ENCODE measurements at regions not wholly inside any gene's neighbourhood (a gene's known extent, or its start where the extent isn't known, plus 50 kb on each side); places are given as distances from the start of the nearest gene placed in this dataset.
"Not testable (repeated sequence)": the region's sequence is repeated elsewhere in the genome, so short reads cannot be mapped to it uniquely, and the experiment has no call there.

DNA sequence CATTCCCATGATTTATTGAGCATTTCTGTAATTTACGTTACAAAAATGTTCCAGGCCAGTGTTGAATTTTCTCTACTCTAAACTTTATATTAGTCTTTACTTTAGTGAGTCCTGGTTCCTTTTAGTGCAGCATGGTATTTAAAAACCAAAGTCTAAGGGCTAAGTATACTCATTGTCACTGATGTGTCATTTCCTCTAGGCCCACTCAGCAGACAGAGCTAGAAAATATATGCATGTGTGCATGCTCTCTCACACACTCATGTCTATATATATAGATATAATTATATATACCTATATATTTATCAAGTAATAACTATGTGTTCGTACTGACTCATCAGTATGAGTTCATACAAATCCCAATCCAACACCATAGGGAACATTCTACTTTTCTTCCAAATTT, 132.5 kb upstream of the SLC8A1 start:
- DNase-seq = no peak

DNA sequence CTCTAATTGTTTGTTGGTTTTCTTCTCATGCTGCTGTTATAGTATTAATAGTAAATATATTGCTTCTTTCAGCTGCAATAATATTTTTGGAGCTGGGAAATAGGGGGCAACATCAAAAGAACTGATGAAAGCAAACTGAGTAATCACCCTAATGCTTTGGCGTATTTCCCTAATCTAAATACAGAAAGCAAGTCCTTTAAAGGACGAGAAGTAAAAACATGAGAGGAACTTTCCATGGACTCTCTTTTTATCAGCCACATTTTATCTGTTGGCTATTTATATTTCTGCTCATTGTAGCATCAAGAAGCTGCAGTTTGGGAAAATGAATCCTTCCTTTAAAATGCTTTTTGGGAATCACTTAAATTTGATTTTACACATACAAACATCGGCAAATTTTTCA, 139.9 kb upstream of the SLC8A1 start:
- DNase-seq = no peak

DNA sequence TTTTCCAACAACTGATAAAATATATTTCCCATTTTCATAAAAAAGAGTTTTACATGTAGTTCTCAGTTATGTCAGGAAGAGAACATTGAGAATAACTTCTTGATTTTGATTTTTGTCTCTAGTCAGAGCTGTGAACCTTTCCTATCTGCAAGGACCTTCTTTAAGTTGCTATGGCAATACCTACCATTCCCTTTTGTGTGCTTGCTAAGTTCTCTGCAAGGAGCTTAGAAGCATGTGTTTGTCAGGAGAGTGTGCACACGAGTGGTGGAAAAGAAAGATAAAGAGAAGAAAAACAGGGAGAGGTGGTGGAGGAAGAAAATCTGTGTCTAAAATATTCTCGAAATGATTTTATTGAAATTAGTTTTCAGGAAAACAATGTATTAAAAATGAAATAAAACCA, 140.3 kb upstream of the SLC8A1 start:
- DNase-seq = no peak

DNA sequence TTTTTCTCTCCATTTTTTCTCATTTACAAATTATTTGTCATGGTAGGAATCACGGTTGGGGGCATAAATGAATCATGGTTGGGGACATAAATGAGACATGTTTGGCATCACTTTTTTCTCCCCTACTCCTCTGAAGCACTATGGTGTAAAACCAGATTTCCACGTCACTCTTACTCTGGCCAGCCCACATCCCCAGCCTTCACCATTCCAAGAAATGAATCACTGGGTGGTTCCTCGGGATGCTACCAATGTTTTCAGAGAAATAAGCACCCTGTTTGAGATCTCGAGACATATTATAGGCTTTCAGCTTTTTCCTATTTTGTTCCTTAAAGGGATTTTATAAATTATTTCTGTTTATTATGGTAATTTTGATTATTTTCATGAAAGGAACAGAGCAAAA, 155.0 kb upstream of the SLC8A1 start:
- no peak for DNase-seq

DNA sequence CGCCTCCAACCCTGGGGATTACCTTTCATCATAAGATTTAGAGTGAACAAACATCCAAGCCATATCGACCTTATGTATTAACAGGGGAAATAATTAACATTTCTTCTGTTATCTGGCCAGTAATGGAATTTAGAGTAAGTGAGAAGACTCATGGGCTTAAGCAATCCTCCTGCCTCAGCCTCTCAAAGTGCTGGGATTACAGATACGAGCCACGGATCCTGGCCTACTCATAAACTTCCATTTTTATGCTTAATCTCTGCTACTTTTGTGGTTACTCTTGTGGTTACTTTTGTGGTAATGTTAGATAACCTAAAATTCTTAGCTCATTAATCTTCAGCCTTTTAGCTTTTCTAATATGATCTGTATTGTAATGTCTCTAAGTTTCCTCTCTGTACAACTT, 159.3 kb upstream of the SLC8A1 start:
- DNase-seq = peak; percentile 67

DNA sequence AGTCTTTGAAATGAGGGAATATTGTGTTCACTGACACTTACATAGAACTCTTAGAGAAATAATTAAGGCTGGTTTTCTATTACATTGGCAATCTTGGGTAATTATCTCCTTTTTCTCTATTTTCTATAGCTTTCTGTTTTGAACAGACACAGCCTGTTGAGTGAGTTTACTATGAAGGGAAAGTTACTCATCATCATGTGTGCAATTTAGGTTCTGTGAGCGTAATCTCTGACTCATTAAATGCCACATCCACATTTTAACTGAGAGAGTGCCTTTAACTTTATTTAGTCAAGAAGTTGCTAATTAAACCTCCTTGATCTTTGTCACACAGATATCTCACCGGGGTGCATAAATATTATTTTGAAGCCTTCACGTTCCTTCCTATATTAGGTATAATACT, 174.0 kb upstream of the SLC8A1 start:
- DNase-seq = no peak

DNA sequence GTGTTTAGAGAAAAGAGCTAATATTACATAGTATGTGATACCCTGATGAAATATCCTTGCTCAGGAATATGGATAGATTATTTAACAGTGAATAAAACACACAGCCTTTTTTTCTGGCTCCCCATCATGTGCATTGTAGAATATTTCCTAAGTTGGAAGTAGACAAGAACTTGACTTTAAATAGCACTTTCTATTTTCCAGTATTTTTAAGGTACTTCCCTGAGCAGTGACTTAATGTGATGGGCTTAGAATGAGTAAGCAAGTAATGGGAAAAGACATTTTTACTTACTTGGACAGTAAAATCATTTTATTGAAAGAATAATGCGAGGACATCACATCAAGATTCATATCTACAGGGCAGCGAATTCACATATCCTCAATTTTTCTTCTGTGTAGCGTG, 176.7 kb upstream of the SLC8A1 start:
- no peak for DNase-seq

DNA sequence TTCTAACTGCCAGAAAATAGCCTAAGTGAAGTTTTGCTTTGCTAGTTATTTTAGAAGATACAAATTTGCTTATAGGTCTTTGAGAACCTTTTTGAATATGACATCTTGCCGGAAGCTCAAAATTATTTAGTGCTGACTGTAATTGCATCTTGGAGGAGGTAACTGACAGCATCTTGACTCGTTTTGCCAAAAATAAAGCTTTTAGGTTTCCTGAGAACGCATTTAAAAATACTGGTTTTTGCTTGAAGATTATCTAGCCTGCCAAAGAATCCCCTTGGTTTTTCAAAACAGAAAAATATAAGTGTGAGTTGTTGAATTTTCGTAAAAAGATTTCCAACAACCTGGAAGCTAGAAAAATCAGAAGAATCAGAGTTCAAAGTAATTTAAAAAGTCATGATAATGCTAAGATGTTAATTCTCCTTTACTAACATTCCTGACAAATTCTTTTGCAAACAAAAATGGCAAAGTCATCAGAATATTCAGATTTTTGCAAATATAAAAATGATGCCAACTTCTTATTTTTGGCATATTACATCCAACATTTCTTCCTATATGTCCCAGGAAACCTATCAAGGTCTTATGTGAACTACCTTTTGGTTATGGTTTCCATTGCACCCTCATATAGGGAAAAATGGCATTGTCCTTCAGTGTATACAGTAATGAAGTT, 178.0 kb upstream of the SLC8A1 start:
- DNase-seq = no peak

DNA sequence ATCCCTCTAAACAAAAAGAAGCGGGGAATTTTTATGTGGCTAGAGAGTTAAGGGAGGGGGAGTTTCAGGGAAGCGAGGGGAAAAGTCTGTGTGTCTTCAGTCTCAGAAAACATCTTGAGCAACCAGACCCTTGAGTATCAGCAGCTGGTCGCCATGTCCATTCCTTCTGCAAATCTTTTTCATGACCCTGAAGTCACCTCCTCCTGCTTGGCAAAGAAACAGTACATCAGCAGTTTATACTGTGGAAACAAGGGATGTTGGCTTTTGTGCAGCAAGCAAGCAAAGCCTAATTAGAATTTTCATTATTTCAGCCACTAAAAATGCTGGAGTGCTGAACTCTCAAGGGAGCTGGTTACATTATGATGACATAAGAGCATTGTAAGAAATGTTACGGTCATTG, 187.4 kb upstream of the SLC8A1 start:
- no peak for DNase-seq

DNA sequence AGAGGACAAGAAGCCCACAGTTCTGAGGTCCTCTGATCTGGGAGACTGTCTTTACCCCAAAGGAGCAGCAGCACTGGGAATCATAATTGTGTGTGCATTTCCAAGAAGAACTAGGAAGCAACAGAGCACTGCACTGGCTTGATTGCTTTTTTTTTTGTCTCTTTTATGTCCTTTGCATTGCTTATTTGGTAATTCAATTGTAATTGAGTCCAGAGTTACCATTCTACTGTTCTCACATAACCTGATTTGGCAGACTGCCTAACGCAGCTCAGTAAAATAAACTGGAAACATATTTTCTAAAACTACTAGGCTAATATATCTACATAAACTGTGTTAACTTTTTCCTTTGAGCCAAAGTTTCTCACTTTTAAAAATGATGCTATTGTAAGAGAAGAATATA, 190.3 kb upstream of the SLC8A1 start:
- no peak for DNase-seq

DNA sequence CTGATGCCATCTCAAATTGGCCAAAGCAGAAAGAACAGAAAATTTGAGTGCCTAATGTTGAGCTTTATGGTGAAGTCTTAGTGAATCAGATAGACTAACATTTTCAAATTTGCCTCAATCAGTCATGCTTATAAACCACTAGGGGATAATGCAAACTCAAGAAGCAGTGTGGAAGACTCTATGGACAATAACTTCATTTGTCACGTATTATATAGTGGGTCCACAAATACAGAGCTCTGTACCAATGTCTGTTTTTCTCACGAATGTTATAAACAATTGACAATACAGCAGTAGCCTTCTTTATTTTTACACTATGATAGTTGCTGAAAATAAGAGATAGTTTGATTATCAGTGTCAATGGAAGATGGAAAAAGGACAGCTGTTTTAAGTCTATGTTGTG, 190.8 kb upstream of the SLC8A1 start:
- no peak for DNase-seq

DNA sequence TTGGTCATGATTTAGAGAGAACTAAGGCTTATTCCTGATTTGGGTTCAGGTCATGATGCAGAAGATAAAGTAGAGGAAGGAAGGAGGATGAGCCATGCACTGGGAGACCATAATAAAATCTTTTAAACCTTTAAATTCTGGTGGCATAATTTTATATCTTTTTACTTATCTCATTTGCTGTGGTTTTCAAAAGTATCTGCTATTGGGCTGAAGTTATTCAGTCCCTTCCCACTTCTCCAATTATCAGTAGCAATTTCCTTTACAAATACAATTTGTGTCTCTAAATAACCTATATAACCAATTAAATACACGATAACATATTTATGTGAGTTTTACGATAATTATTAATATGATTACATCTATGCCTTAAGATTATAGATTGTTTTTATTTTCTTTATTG, 194.8 kb upstream of the SLC8A1 start:
- DNase-seq = no peak

DNA sequence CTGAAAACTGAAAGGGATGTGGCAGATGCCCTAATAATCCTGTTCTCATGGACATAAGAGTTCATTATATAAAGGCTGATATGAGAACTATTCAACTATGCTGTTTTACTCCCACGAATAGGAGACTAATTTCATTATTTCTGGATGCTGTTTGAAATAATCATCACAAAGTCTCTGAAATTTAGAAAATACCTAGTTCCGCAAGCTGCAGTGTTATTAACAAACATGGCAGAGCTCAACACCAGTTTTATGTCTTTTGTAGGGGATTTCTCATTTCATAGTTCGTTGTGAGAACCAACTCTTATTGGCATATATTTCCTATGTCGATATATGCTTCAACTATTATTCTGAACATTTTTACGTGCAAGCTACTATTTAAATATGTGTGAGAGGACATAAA, 200.3 kb upstream of the SLC8A1 start:
- DNase-seq = no peak

DNA sequence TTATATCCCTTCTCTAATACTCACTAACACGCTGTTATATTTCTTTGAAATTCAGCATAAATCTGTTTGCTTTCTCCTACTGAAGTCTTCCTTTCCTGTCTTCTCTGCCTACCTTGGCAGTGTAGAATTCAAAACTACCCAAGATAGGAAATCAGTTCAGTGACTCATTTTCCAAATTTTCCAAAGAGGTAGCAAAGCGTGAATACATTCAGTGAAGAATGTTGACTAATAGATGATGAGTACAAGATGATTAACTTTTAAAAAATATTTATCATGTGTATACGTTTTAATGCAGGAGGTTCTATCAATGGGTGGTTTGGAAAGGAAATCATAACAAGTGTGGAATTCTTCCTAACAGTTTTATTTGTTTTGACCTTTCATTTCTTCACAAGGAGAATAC, 201.9 kb upstream of the SLC8A1 start:
- DNase-seq = no peak

DNA sequence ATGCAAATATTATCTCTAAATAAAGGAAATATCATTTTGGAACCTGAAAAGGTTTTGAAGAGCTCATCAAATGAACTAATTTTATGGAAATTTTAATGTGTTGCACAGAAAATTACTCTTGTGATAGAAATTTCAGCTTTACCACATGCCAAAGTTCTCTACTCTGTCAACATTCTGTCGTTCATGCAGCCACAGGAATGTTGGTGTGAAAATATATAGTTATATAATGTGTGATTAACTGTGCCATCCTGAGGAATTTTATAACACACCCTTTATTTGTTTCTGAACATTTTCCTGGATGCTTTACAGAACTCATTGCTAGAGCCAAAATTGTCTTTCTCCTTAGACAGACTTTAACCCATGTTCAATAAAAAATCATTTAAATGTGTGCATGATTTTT, 202.5 kb upstream of the SLC8A1 start:
- no peak for DNase-seq

DNA sequence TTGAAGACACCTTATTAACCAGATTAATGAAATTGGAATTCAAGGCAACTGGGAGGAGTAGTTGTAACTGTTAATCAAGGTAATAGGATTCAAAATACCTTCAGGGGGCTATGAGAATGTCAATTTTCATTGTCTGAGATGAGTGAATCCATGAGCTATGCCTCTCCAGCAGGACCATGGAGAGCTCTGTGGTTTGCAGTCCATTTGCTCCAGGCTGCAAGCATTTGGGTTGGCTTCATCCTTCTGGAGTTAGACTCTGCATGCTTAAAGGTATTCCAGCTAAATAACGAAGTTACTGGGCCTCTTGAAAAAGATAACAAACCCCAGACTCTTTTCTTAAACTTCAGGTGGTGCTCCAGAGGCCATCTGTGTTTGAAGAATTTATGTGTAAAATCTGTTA, 207.1 kb upstream of the SLC8A1 start:
- DNase-seq = peak; percentile 32

DNA sequence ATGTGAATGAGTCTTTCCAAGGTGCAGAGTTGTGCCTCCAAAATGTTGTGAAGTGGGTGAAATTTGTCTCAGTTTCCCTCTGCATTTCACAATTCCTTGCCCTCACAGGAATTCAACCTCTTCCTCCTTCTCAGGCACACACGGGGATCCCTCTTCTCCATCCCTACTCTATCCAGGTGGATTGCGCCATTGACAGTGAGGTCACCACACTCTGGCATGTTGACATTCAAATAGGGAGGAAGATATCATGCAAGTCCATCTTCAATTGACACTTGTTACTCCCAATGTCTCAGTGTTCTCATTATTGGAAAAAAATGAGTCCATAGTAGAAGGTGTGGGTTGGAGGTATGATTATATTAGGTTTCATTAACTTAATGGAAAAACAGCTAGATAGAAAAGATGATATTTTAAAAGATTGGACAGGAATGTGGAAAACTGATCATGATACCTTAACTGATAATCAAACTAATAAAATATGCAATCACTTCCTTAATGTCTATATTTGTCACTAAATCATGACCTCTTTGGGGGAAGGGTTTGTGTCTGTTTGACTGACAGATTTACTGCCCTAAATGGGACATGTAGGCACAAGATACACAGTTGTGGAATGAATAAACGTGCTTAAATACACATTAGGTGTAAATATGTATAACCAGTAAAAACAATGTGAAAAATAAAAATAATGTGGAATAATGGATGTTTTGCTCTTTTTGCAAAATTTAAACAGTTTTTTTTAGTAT, 213.8 kb upstream of the SLC8A1 start:
- no peak for DNase-seq

DNA sequence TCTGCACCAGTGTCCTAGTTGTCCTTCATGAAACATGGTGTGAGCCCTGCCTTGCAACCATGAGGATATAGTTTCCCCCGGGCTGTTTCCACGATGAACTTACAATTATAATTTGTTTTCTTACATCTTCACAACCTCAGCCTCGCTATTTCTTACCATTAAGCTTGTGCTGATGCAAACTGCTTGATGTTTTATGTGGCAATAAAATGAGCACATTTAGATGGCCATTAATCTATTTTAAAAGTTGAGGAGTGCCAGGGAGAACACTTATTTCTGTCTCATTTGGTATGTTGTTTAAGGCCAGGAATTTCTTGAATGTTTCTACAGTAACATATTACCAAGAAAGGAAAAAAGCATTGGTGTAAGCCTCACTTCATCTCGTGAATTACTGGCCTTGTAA, 214.5 kb upstream of the SLC8A1 start:
- DNase-seq = no peak

DNA sequence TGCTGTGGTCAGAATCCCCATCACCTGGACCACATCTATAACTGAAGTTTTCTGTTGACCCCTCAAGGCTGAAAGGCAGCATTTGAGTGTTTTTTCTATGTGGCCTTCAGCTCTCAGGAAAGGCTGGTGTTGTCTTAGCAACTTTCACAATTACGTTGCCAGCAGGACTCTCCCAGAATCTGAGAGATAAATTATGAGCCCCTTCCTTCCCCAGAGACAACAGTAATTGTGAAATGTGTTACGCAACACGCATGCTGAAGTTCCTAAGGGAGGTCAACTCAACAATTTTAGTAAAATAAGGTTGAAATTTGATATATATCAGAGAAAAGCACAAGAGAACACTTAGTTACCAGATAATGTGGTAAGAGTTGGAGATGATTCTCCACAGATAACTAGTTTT, 216.5 kb upstream of the SLC8A1 start:
- DNase-seq = no peak

DNA sequence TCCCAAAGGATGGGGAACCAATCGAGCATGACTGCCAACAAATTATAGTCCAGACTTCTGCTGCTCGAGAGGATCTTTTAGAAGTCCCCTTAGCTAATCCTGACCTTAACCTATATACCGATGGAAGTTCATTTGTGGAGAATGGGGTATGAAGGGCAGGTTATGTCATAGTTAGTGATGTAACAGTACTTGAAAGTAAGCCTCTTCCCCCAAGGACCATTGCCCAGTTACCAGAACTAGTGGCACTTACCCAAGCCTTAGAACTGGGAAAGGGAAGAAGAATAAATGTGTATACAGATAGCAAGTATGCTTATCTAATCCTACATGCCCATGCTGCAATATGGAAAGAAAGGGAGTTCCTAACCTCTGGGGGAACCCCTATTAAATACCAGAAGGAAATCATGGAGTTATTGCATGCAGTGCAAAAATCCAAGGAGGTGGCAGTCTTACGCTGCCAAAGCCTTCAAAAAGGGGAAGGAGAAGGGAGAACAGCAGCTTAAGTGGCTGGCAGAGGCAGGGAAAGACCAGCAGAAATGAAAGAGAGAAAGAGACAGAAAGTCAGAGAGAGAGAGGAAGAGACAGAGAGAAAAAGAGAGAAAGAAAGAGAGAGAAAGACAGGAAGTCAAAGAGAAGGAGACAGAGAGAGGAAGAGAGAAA, 224.4 kb upstream of the SLC8A1 start:
- not testable (repeated sequence) for DNase-seq

DNA sequence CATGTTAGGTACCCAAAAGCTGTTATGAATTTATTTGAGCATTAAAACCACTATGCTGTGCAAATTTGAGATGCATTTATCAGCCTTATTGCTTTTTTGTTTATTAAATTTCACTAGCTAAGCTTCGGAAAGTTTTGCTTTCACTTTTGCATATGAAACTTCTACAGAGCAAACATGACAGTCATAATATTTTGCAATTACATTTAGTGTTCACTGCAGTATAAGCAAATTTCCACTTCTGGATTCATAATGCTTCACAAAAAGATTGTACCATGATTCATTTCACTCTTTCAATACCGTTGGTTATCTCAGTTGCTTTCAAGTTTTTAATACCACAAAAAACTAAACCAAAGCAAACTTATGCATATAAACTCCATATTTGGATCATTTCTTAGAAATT, 228.7 kb upstream of the SLC8A1 start:
- no peak for DNase-seq

DNA sequence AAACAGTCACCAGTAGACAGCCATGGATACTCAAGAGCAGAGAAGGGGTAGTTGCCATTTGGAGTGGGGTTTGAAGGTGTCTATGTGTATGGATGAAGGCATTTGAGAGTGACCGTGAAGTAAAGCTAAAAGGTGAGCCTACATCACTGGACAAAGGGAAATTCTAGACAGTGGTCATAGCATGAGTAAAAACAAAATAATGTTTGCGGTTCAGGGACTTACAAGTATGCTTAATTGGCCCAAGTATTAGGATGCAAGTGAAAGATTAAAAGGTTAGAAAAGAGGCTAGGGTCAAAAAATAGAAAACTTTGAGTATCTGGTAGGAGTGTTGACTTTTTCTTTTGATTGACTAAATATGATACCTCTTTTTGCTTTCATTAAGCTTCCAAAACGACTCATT, 238.1 kb upstream of the SLC8A1 start:
- no peak for DNase-seq

DNA sequence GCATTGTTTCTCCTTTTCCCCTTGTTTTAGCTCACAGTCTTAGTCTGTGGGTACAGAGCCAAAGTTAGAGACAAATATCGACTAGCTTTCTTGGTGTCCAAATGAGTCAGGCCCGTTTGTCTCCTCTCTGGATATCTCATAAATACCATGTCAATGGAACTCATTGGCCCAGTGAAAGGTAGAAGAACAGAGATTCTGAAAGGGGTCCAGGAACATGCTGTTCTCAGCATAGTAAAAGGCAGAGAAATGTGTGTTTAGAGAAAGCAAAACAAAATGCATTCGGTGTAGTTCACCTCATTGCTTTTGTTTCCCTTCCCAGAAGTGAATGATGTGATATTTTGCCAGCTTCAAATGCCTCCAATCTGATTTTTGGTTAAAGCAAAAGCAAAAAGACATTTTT, 238.6 kb upstream of the SLC8A1 start:
- no peak for DNase-seq

DNA sequence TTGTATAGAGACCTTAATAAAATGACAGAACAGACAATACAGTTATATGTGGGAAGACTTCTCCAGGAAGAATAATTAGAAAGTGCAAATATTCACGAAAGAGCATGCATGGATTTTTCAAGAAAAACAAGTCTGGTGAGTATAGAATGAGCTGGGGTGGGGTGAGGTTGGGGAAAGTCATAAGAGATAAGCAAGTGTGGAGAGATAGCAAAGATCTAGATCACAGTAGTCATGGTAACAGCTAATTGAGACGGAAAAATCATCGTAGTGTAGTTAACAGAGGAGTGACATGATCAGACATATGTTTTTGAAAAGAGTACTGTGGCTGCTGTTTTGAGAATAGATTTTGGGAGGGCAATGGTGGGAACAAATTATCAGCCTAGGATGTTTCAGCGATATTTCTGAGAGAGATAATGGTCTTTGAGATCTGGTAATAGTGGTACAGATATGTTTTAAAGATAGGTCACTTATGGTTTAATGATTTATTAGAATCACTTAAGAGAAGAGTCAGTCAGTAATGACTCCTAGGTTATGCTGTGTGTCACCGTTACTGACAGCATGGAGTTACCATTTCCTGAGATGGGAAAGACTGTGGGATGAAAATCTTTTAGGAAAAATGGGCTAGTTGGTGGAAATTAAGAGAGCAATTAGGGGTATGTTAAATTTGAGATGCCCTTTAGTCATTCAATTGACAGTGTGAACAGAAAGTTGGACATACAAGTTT, 248.5 kb upstream of the SLC8A1 start:
- no peak for DNase-seq
